Retinal pigment epithelial cell (primary cell): ENCODE measurements at regions not wholly inside any gene's neighbourhood (a gene's known extent, or its start where the extent isn't known, plus 50 kb on each side); places are given as distances from the start of the nearest gene placed in this dataset.
A peak's percentile ranks its signal among the peaks of the same experiment; 100 is the strongest.

Source experiments
- DNase-seq: peaks from one replicate; pipeline ENCODE4 v3.0.0-alpha.2; 2010; ENCODE audit warnings: low read depth
- H3K4me3 ChIP-seq: 2 replicates; pipeline ENCODE4 v1.5.1; 2011; ENCODE audit warnings: mild to moderate bottlenecking, low read length, control low read depth, moderate library complexity
- TF ChIP-seq, protein P1 (sequence below): conservative IDR thresholded peaks from 2 replicates; pipeline ENCODE4 v1.5.1; 2011; ENCODE audit warnings: low read depth, low read length, control low read depth, inconsistent platforms

DNA sequence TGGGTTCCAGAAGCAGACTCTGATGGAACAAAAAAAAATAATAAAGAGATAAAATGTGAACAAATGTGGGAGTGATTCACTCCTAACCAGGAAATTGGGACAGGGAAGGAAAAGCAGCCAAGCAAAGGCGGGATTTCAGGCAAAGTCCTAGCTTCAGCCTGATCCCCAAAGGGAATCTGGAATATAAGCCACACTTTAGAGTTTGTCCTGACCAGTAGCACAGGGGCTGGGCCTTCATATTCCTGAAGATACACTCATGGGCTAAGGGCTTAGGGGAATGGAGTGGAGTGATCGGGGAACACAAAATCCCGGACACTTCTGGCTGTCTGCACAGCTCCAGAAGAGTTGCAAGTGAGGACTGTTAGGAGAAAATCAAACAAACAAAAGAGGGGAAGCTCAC, 135.0 kb upstream of the COL8A1 start:
- H3K4me3 ChIP-seq: no peak overlapping the region
- TF ChIP-seq, protein P1, sequence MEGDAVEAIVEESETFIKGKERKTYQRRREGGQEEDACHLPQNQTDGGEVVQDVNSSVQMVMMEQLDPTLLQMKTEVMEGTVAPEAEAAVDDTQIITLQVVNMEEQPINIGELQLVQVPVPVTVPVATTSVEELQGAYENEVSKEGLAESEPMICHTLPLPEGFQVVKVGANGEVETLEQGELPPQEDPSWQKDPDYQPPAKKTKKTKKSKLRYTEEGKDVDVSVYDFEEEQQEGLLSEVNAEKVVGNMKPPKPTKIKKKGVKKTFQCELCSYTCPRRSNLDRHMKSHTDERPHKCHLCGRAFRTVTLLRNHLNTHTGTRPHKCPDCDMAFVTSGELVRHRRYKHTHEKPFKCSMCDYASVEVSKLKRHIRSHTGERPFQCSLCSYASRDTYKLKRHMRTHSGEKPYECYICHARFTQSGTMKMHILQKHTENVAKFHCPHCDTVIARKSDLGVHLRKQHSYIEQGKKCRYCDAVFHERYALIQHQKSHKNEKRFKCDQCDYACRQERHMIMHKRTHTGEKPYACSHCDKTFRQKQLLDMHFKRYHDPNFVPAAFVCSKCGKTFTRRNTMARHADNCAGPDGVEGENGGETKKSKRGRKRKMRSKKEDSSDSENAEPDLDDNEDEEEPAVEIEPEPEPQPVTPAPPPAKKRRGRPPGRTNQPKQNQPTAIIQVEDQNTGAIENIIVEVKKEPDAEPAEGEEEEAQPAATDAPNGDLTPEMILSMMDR: no peak
- DNase-seq: no peak

DNA sequence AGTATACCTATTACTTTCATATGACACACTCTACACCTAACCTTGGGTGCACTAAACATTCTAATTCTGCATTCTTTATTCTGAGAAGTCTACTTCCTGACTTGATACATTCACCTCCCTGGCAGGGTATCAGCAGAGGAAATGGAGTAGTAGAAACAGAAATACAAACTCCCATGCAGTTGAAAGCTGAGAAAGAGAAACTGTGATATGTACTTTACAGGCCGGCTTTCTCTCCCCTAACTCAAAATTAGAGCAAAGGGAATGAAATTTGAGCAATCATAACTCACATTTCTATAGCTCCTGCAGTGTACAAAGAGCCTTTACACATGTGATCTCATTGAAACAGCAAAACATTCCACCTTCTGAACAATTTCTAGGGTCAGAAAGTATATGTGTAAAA, 135.5 kb upstream of the COL8A1 start:
- no peak for DNase-seq
- TF ChIP-seq, protein P1: no peak

GRCh38 chr3:99500485-99500884, 137.9 kb upstream of the COL8A1 start:
- no peak for DNase-seq
- TF ChIP-seq, protein P1: no peak
- no peak overlapping the region for H3K4me3 ChIP-seq

More for the DNA sequence above, 135.5 kb upstream of the COL8A1 start:
- no peak overlapping the region for H3K4me3 ChIP-seq

GRCh38 chr3:99499235-99500158, 138.9 kb upstream of the COL8A1 start:
- no peak for DNase-seq
- TF ChIP-seq, protein P1: peak; percentile 93
- H3K4me3 ChIP-seq: no peak overlapping the region

- no peak for DNase-seq
- no peak overlapping the region for H3K4me3 ChIP-seq
- TF ChIP-seq, protein P1: no peak
Observed at GRCh38 chr3:99498550-99499234, 139.7 kb upstream of the COL8A1 start.

- DNase-seq: no peak
- TF ChIP-seq, protein P1: no peak
- H3K4me3 ChIP-seq: no peak overlapping the region
Observed at GRCh38 chr3:99487894-99488293, 150.5 kb upstream of the COL8A1 start.

DNA sequence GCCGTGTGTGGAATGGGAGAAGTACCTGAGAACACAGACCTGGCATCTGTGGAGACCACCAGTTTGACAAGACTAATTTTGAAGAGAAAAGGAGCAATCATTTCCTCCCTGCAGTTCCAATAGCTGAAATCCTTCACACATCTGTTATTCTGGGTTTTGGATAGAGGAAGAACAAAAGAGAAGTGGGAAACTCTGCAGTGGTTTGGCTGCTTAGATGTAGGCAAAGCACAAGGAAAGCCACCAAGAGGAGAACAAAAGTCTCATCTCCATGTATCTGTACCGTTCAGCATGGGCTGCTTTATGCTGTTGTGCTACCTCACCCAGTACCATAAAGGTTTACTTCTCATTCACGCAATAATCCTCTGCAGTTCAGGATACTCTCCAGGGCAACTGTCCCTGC, 153.1 kb upstream of the COL8A1 start:
- DNase-seq: no peak
- TF ChIP-seq, protein P1: no peak
- H3K4me3 ChIP-seq: no peak overlapping the region
